Upper lobe of right lung (tissue), 1 donor: ENCODE measurements at regions not wholly inside any gene's neighbourhood (a gene's known extent, or its start where the extent isn't known, plus 50 kb on each side); places are given as distances from the start of the nearest gene placed in this dataset.

Experiments used
- ATAC-seq: fragments of 200-7000 bp; cut with Tn5 transposase; one replicate; pipeline ENCODE4 v1.9.1; 2020; ENCODE audit warnings: mild to moderate bottlenecking, moderate library complexity
- DNase-seq: peaks from one replicate; pipeline ENCODE4 v3.0.0-alpha.2; 2020
- H3K27ac ChIP-seq: fragments of 200-600 bp; one replicate; pipeline ENCODE4 v1.8.0; 2022
- H3K27me3 ChIP-seq: fragments of 200-600 bp; one replicate; pipeline ENCODE4 v1.8.0; 2022; ENCODE audit warnings: mild to moderate bottlenecking
- H3K36me3 ChIP-seq: fragments of 200-600 bp; one replicate; pipeline ENCODE4 v1.8.0; 2022
- H3K4me1 ChIP-seq: fragments of 200-600 bp; one replicate; pipeline ENCODE4 v1.8.0; 2022
- H3K4me3 ChIP-seq: fragments of 200-600 bp; one replicate; pipeline ENCODE4 v1.8.0; 2022; ENCODE audit warnings: mild to moderate bottlenecking
- H3K9me3 ChIP-seq: fragments of 200-600 bp; one replicate; pipeline ENCODE4 v1.8.0; 2022
- intact Hi-C: fragments of 100-400 bp; cut with DNase I; formaldehyde crosslinking; loops from one replicate; pipeline ENCODE4 v1.11.0; 2022
- TF ChIP-seq, protein P1 (sequence below): fragments of 200-600 bp; IDR thresholded peaks from one replicate; pipeline ENCODE4 v1.8.0; 2022; ENCODE audit warnings: antibody characterized with exemption
- donor health status: DM: no; HTN: yes; CAD: no; lungs with severe emphysema.

DNA sequence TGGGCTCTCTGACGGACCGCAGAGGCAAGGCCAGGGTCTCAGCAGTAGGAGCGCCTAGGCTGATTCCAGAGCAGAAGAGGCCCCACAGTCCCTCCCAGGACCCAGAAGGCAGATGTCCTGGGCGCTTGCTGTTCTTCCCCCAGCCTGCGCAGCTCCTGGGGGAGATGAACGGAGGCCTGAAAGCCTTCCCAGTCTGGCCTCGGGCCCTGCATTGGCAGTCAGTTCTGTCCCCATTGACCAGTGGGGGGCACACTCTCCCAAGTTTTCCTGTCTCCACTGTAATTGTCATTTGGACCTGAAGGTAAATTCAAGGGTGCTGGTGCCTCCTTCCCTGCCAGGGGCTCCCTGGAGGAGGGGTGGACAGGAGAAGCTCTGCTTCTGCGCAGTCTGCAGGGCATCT lies 345.7 kb downstream of the CYP26B1 start:
- H3K27ac ChIP-seq: no peak overlapping the region
- ATAC-seq (peak; percentile 24), DNase-seq (no peak)
- H3K27me3 ChIP-seq: no peaks in the 10 kb centered on the region
- intact Hi-C loops: loop anchor here (10.0 kb wide), 1 partner anchor 257 kb away; no protein-coding TSS in a partner anchor
- TF ChIP-seq, protein P1, sequence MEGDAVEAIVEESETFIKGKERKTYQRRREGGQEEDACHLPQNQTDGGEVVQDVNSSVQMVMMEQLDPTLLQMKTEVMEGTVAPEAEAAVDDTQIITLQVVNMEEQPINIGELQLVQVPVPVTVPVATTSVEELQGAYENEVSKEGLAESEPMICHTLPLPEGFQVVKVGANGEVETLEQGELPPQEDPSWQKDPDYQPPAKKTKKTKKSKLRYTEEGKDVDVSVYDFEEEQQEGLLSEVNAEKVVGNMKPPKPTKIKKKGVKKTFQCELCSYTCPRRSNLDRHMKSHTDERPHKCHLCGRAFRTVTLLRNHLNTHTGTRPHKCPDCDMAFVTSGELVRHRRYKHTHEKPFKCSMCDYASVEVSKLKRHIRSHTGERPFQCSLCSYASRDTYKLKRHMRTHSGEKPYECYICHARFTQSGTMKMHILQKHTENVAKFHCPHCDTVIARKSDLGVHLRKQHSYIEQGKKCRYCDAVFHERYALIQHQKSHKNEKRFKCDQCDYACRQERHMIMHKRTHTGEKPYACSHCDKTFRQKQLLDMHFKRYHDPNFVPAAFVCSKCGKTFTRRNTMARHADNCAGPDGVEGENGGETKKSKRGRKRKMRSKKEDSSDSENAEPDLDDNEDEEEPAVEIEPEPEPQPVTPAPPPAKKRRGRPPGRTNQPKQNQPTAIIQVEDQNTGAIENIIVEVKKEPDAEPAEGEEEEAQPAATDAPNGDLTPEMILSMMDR: peak; percentile 50
- H3K4me3 ChIP-seq: no peak overlapping the region
- H3K36me3 ChIP-seq: no peaks in the 10 kb centered on the region
- H3K9me3 ChIP-seq: no peaks in the 10 kb centered on the region
- no peaks in the 10 kb centered on the region for H3K4me1 ChIP-seq

DNA sequence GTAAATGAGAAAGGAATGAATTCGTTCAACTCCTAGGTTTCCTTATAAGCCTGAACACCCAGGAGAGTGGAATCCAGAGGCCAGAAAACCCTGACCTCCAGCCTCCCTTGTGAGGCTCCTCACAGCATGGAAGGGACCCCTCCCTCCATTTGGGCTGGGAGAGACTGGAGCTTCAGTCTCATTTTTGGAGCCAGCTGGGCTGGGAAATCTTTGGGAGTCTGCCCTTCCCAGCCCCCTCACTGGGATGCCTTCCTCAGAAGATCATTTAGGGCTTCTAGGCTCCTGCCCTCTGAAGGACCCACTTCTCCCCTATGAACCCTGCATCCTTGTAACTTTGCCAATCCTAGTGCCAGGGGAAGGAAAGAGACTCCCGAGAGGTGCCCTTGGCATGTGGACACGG lies 346.1 kb downstream of the CYP26B1 start:
- TF ChIP-seq, protein P1: no peak
- Histone ChIP-seq H3K27ac (no peak overlapping the region), H3K27me3 (no peaks in the 10 kb centered on the region), H3K4me3 (no peak overlapping the region), H3K4me1 (no peaks in the 10 kb centered on the region), H3K9me3 (no peaks in the 10 kb centered on the region), H3K36me3 (no peaks in the 10 kb centered on the region)
- intact Hi-C loops: loop anchor here (10.0 kb wide), 1 partner anchor 257 kb away; no protein-coding TSS in a partner anchor
- ATAC-seq (no peak), DNase-seq (no peak)

DNA sequence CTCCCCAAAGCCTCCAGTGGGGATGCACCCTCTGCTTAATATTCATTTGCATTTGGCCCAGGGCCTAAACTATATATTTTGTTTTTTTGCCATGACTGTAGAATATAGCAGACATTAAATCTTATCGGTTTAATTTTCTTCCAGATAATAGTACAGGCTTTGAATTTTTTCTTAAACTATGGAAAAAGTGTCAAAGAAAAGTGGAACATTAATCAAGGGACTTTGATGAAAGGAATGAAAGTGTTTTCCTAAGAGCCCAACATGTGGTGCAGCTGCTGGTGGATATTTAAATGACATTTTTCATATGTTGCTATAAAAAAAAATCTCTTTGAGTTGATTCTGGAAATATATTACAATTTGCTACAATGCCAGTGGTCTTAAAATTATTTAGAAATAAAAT lies 346.8 kb downstream of the CYP26B1 start:
- TF ChIP-seq, protein P1: no peak
- DNase-seq: no peak
- no peak for ATAC-seq
- no peaks in the 10 kb centered on the region for H3K27me3 ChIP-seq
- no peak overlapping the region for H3K27ac ChIP-seq
- H3K36me3 ChIP-seq: no peaks in the 10 kb centered on the region
- no peaks in the 10 kb centered on the region for H3K4me1 ChIP-seq
- H3K4me3 ChIP-seq: no peak overlapping the region
- intact Hi-C loops: loop anchor here (10.0 kb wide), 1 partner anchor 256 kb away; no protein-coding TSS in a partner anchor
- no peaks in the 10 kb centered on the region for H3K9me3 ChIP-seq

DNA sequence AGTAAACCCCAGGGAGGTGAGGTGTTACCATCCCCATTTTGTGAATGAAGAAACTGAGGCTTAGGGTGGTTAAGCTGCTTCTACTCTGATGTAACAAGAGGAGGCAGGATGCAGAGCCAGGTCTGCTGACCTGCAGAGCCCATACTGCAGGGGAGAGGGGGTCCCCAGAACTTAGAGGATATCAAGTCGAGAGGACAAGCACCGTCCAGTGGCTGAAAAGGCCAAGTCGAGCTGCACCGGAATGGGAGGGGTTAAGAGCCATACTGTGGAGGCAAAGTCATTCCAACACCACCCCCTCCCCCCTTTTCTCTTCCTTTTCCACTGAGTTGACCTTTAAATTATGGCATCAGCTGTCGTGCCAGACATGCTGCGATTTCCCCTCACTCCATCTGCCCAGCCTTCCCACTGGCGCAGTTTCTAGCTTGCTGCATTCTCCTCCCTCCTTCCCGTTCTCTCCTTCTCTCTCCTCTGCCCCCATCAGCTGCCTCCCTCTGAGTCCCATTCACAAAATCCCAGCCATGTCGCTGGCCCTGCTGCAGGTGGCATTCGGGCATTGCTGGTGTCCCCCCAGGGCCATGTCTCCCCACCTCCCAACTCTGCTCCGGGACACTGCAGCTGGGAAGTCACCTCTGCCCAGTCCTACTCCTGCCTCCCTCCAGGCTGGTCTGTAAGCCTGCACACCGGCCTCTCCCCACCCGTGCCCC lies 346.9 kb downstream of the DYSF start:
- intact Hi-C loops: loop anchor here (10.0 kb wide), 1 partner anchor 255 kb away; no protein-coding TSS in a partner anchor
- no peaks in the 10 kb centered on the region for H3K27me3 ChIP-seq
- TF ChIP-seq, protein P1: no peak
- ATAC-seq: no peak
- no peaks in the 10 kb centered on the region for H3K36me3 ChIP-seq
- no peak for DNase-seq
- no peak overlapping the region for H3K4me3 ChIP-seq
- H3K27ac ChIP-seq: no peak overlapping the region
- H3K9me3 ChIP-seq: no peaks in the 10 kb centered on the region
- no peaks in the 10 kb centered on the region for H3K4me1 ChIP-seq

DNA sequence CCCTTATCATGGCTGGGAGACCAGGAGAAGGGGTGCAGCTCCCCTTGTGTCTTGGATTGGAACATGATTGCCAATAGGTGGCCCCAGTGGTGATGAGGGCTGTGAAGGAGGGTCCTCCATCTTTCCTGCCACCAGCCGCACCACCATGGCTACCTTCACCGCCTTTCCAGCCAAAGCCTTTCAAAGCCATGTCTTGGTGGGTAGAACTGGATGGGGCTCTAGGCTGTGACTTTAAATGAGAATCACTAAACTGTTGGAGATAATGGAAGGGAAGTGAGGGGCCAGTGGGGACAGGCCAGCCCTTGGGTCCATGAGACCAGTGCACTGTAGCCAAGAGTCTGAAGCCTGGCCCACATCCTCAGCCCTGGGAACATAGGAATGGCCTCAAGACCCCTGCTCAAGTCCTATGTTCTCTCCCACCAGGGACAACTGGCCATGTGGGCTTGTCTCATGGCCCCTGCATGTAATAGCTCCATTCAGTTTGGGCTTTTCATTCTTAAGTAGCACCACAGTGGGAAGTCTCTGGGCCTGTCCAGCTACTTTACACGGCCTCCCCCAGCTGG lies 345.7 kb downstream of the DYSF start:
- intact Hi-C loops: loop anchor here (10.0 kb wide), 1 partner anchor 184 kb away; no protein-coding TSS in a partner anchor
- Histone ChIP-seq H3K9me3 (no peaks in the 10 kb centered on the region), H3K36me3 (no peaks in the 10 kb centered on the region), H3K4me1 (no peaks in the 10 kb centered on the region), H3K27me3 (no peaks in the 10 kb centered on the region), H3K27ac (no peak overlapping the region), H3K4me3 (no peak overlapping the region)
- DNase-seq (no peak), ATAC-seq (no peak)
- TF ChIP-seq, protein P1: no peak
